Ovary (tissue), 3 donors: ENCODE measurements at regions not wholly inside any gene's neighbourhood (a gene's known extent, or its start where the extent isn't known, plus 50 kb on each side); places are given as distances from the start of the nearest gene placed in this dataset.

ENCODE experiments used
- CTCF ChIP-seq, 3 donors: fragments of 450-650 bp in 2 of 3; fragments of 200-600 bp in 1 of 3; IDR thresholded peaks; one replicate each; pipeline versions ENCODE4 v1.5.1 to v1.8.0; 2016 to 2022; ENCODE audit warnings: antibody characterized with exemption in 3 of 3, mild to moderate bottlenecking in 1 of 3
- EP300 ChIP-seq: sonication (generic); formaldehyde crosslinking; IDR thresholded peaks from one replicate; pipeline ENCODE4 v1.6.1; 2017; ENCODE audit warnings: antibody characterized with exemption
- donor health status: DM: no; HTN: no; CAD: no.

- no peak for TF ChIP-seq CTCF (IDR thresholded peaks at IDR 0.05)
- TF ChIP-seq EP300: no peak
Measured at GRCh38 chr7:15123901-15124300, 221.3 kb upstream of the DGKB start.
